Activated CD8-positive, alpha-beta T cell treated with anti-CD3 and anti-CD28 coated beads for 36 hours (primary cell): ENCODE measurements at regions not wholly inside any gene's neighbourhood (a gene's known extent, or its start where the extent isn't known, plus 50 kb on each side); places are given as distances from the start of the nearest gene placed in this dataset.

ENCODE experiments used
- ATAC-seq: fragments of 200-7000 bp; cut with Tn5 transposase; one replicate; pipeline ENCODE4 v1.10.0; 2021; ENCODE audit warnings: mild to moderate bottlenecking, moderate library complexity
- CTCF ChIA-PET: fragments of 350-600 bp; sonication (Branson Sonifier 250); formaldehyde crosslinking; loops from one replicate; lab custom pipeline; 2021; ENCODE audit warnings: antibody characterized with exemption; lab: Charles Lee
- POLR2A ChIA-PET: fragments of 350-600 bp; sonication (Branson Sonifier 250); formaldehyde crosslinking; loops from one replicate; lab custom pipeline; 2021; ENCODE audit warnings: antibody characterized with exemption; lab: Charles Lee
- DNase-seq: peaks from one replicate; pipeline ENCODE4 v3.0.0-alpha.2; 2020
- H3K27ac Mint-ChIP-seq: one replicate; pipeline ENCODE4 v1.8.0; 2021; ENCODE audit warnings: mild to moderate bottlenecking, mixed read lengths
- H3K27me3 Mint-ChIP-seq: one replicate; pipeline ENCODE4 v1.8.0; 2021; ENCODE audit warnings: mixed read lengths
- H3K36me3 Mint-ChIP-seq: one replicate; pipeline ENCODE4 v1.8.0; 2021; ENCODE audit warnings: low read depth, mixed read lengths
- H3K4me1 Mint-ChIP-seq: one replicate; pipeline ENCODE4 v1.8.0; 2021; ENCODE audit warnings: low read depth, mixed read lengths
- H3K4me3 Mint-ChIP-seq: one replicate; pipeline ENCODE4 v1.8.0; 2021; ENCODE audit warnings: mild to moderate bottlenecking, moderate library complexity, mixed read lengths
- H3K9me3 Mint-ChIP-seq: one replicate; pipeline ENCODE4 v1.8.0; 2021; ENCODE audit warnings: mixed read lengths
- intact Hi-C: fragments of 100-400 bp; cut with micrococcal nuclease; formaldehyde crosslinking; loops from one replicate; pipeline ENCODE4 v1.10.0; 2022
- TF ChIP-seq, protein P1 (sequence below): fragments of 200-600 bp; IDR thresholded peaks from one replicate; pipeline ENCODE4 v1.8.0; 2022; ENCODE audit warnings: antibody characterized with exemption, mild to moderate bottlenecking

DNA sequence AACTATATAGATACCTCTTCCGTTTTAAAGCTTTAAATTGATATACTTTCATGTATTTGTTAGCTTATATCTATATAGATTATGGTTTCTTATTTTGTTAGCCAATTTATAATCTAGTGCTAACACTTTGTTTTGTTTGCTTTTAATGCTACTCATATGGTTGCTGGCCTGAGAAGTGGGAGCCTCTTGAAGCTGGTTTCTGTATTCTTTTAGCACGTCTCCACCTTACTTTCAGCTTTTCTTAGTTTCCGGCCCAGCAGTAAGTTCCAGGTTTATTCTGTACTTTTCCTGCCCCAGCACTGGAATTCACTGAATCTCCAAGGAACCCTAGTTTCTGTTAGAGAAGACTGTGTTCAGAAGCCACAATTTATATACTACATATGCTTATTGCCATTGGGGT, 458.9 kb downstream of the PRR16 start:
- H3K9me3 Mint-ChIP-seq: no peaks in the 10 kb centered on the region
- no peak overlapping the region for H3K4me3 Mint-ChIP-seq
- ChIA-PET POLR2A (interaction anchor here (0.5 kb wide), 1 partner anchor 542 kb away, joined by 3 read pairs; no protein-coding TSS in a partner anchor), CTCF (interaction anchor here (0.7 kb wide), 1 partner anchor 745 kb away, joined by 3 read pairs; no protein-coding TSS in a partner anchor)
- no peaks in the 10 kb centered on the region for H3K36me3 Mint-ChIP-seq
- no peak for DNase-seq
- no peaks in the 10 kb centered on the region for H3K27me3 Mint-ChIP-seq
- intact Hi-C loops: no loop called here
- TF ChIP-seq, protein P1, sequence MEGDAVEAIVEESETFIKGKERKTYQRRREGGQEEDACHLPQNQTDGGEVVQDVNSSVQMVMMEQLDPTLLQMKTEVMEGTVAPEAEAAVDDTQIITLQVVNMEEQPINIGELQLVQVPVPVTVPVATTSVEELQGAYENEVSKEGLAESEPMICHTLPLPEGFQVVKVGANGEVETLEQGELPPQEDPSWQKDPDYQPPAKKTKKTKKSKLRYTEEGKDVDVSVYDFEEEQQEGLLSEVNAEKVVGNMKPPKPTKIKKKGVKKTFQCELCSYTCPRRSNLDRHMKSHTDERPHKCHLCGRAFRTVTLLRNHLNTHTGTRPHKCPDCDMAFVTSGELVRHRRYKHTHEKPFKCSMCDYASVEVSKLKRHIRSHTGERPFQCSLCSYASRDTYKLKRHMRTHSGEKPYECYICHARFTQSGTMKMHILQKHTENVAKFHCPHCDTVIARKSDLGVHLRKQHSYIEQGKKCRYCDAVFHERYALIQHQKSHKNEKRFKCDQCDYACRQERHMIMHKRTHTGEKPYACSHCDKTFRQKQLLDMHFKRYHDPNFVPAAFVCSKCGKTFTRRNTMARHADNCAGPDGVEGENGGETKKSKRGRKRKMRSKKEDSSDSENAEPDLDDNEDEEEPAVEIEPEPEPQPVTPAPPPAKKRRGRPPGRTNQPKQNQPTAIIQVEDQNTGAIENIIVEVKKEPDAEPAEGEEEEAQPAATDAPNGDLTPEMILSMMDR: no peak
- no peaks in the 10 kb centered on the region for H3K4me1 Mint-ChIP-seq
- ATAC-seq: no peak
- no peak overlapping the region for H3K27ac Mint-ChIP-seq

DNA sequence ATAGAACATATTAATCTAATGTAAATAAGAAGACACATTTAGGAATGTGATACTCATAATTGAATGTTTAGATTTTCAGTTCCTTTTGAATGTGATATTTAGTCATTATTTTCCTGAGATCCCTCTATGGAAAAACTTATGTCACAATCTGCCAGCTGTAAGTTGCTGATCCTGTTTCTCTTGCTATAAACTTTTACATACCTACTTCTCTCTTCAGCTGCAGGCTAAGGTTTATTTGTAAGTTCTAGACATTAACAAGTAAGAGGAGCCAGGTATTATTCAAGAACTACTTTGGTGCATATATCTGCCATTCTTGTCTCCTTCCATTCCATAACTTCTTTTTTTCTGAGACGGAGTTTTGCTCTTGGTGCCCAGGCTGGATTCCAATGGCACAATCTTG, 462.4 kb downstream of the PRR16 start:
- intact Hi-C loops: no loop called here
- CTCF ChIA-PET: no interaction called here
- Mint-ChIP-seq H3K27me3 (no peaks in the 10 kb centered on the region), H3K9me3 (no peaks in the 10 kb centered on the region), H3K27ac (no peak overlapping the region), H3K4me1 (no peaks in the 10 kb centered on the region), H3K4me3 (no peak overlapping the region), H3K36me3 (no peaks in the 10 kb centered on the region)
- ATAC-seq (no peak), DNase-seq (no peak)
- POLR2A ChIA-PET: no interaction called here
- TF ChIP-seq, protein P1: no peak

DNA sequence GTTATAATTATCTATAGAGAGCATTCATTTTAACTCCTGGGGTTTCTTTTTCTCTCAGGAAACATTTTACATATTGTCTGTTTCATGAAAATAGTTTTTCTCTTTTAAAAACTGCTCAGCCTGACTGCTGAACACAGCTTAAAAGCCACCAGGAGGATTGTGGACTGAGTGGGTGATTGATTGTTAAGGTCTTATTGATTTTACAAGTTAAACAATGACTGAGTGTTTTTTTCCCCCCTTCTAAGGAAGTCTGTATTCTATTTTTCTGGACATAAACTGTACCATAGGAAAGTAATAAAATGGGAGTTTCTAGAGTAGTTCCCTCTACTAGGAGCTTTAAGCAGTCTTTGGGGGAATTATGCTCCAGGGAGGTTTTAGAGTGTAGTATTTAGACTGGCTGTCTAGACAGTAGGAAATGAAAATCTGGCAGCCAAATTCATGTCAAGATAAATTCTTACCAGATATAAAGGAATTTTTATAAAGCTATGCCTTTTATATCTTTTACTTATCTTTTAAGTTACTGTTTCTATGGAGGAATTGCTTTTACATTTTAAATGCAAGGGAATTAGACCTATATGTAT, 463.9 kb downstream of the PRR16 start:
- POLR2A ChIA-PET: no interaction called here
- Mint-ChIP-seq H3K36me3 (no peaks in the 10 kb centered on the region), H3K27me3 (no peaks in the 10 kb centered on the region), H3K4me1 (no peaks in the 10 kb centered on the region), H3K27ac (no peak overlapping the region), H3K9me3 (peaks cover 2% of the 10 kb centered on the region), H3K4me3 (no peak overlapping the region)
- ATAC-seq (no peak), DNase-seq (no peak)
- intact Hi-C loops: no loop called here
- CTCF ChIA-PET: no interaction called here
- TF ChIP-seq, protein P1: no peak

DNA sequence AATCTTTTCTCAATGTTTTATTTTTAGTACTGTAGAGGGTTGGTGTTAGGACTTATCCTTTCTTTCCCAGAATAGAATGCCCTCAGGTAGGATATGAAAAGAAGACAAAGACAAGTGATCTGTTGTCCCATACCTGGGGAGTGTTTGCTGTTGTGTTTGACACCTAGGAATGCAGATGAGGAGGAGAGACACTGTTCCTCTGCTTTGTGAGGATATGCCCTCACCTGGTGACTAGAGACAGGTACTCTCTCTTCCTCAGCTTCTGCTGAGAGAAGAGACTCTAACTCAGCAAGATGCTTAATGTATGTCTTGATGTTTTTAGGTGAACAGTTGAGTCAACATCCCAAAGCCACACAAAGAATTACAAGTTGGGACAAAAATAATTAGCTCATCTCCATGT, 468.4 kb downstream of the PRR16 start:
- ChIA-PET CTCF (no interaction called here), POLR2A (no interaction called here)
- no peaks in the 10 kb centered on the region for H3K4me1 Mint-ChIP-seq
- H3K36me3 Mint-ChIP-seq: no peaks in the 10 kb centered on the region
- intact Hi-C loops: no loop called here
- peaks cover 2% of the 10 kb centered on the region for H3K9me3 Mint-ChIP-seq
- ATAC-seq: no peak
- no peak for DNase-seq
- H3K27ac Mint-ChIP-seq: no peak overlapping the region
- H3K27me3 Mint-ChIP-seq: no peaks in the 10 kb centered on the region
- TF ChIP-seq, protein P1: no peak
- no peak overlapping the region for H3K4me3 Mint-ChIP-seq

DNA sequence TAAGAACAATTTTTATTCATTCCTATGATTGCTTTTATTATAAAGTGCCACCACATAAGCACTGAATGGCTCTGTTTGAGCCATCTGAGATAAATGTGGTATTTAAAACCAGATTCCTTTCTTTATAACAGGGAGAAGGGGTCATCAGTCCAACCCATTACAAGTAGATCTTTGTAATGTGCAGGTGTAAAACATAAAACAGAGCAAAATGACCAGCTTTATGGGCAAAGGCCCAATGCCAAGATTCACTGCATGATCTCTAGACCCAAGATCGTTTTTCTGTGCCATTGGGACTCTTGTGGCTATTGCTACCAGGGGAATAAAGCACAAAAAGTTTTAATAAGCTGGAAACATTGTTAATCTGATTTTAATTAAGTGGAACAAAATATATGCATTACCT, 469.9 kb downstream of the PRR16 start:
- Mint-ChIP-seq H3K9me3 (peaks cover 2% of the 10 kb centered on the region), H3K4me3 (no peak overlapping the region), H3K27me3 (no peaks in the 10 kb centered on the region), H3K27ac (no peak overlapping the region), H3K4me1 (no peaks in the 10 kb centered on the region), H3K36me3 (no peaks in the 10 kb centered on the region)
- ATAC-seq (no peak), DNase-seq (no peak)
- CTCF ChIA-PET: no interaction called here
- POLR2A ChIA-PET: interaction anchor here (0.6 kb wide), 1 partner anchor 1162 kb away, joined by 3 read pairs; no protein-coding TSS in a partner anchor
- TF ChIP-seq, protein P1: no peak
- intact Hi-C loops: no loop called here
